Transverse colon (tissue), 4 donors: ENCODE measurements at regions not wholly inside any gene's neighbourhood (a gene's known extent, or its start where the extent isn't known, plus 50 kb on each side); places are given as distances from the start of the nearest gene placed in this dataset.

ENCODE experiments used
- DNase-seq: peaks from one replicate; pipeline ENCODE4 v3.0.0-alpha.2; 2019
- H3K27ac ChIP-seq, 4 donors: fragments of 200-600 bp; sonication (generic); 2 replicates each; pipeline ENCODE4 v1.5.1; 2016 to 2018; ENCODE audit warnings: inconsistent platforms in 4 of 4
- H3K27me3 ChIP-seq: fragments of 200-600 bp; sonication (generic); 2 replicates; pipeline ENCODE4 v1.5.1; 2017; ENCODE audit warnings: inconsistent platforms
- H3K36me3 ChIP-seq, 4 donors: fragments of 200-600 bp; sonication (generic); 2 replicates each; pipeline ENCODE4 v1.5.1; 2017 to 2019; ENCODE audit warnings: inconsistent platforms in 4 of 4
- H3K4me1 ChIP-seq, 4 donors: fragments of 200-600 bp; sonication (generic); 2 replicates each; pipeline ENCODE4 v1.5.1; 2017 to 2020; ENCODE audit warnings: inconsistent platforms in 4 of 4
- H3K4me3 ChIP-seq, 4 donors: fragments of 200-600 bp; sonication (generic); 1 replicate in 1 of 4; 2 replicates in 3 of 4; pipeline versions ENCODE4 v1.5.1 to v1.6.1; 2017 to 2019; ENCODE audit warnings: inconsistent platforms in 4 of 4
- H3K9me3 ChIP-seq, 2 donors: fragments of 200-600 bp; sonication (generic); 2 replicates each; pipeline ENCODE4 v1.5.1; 2017 to 2019; ENCODE audit warnings: inconsistent platforms in 2 of 2
- EP300 ChIP-seq: sonication (generic); formaldehyde crosslinking; IDR thresholded peaks from one replicate; pipeline ENCODE4 v1.6.1; 2017; ENCODE audit warnings: antibody characterized with exemption, low read depth
- POLR2A ChIP-seq: fragments of 450-650 bp; IDR thresholded peaks from one replicate; pipeline ENCODE4 v1.6.1; 2016; ENCODE audit warnings: antibody characterized with exemption, mild to moderate bottlenecking, moderate library complexity
- POLR2AphosphoS5 ChIP-seq, 3 donors: sonication (generic); formaldehyde crosslinking; IDR thresholded peaks; one replicate each; pipeline ENCODE4 v1.6.1; 2016; ENCODE audit warnings: antibody characterized with exemption in 3 of 3
- WGBS, 2 donors: methylation state at CpG; one replicate each; pipeline ENCODE4 v1.1.5; 2018; ENCODE audit warnings: low coverage in 1 of 2; 5-methylcytosine and 5-hydroxymethylcytosine counted together
- in situ Hi-C, 4 donors: fragments of 200-750 bp; cut with MboI; loops; one replicate each; pipeline versions ENCODE4 v1.15.0 to v1.15.1; 2017; ENCODE audit warnings: low sequenced_read_pairs in 3 of 4, low pct_ligation_motif_present in 1 of 4, low pct_unique_long_range_greater_than_20kb in 1 of 4
- intact Hi-C: fragments of 100-400 bp; cut with DNase I; formaldehyde crosslinking; loops from one replicate; pipeline ENCODE4 v1.15.1; 2023; ENCODE audit warnings: low total_unique reads
- TF ChIP-seq, protein P1 (sequence below), 5 experiments: fragments of 200-600 bp in 3 of 5; fragments of 450-650 bp in 2 of 5; sonication (generic) in 3 of 5; IDR thresholded peaks; 1 replicate in 2 of 5; 2 replicates in 3 of 5; pipeline ENCODE4 v1.5.1; 2016 to 2017; ENCODE audit warnings: antibody characterized with exemption in 5 of 5, inconsistent platforms in 3 of 5, mild to moderate bottlenecking in 2 of 5, moderate library complexity in 1 of 5

DNA sequence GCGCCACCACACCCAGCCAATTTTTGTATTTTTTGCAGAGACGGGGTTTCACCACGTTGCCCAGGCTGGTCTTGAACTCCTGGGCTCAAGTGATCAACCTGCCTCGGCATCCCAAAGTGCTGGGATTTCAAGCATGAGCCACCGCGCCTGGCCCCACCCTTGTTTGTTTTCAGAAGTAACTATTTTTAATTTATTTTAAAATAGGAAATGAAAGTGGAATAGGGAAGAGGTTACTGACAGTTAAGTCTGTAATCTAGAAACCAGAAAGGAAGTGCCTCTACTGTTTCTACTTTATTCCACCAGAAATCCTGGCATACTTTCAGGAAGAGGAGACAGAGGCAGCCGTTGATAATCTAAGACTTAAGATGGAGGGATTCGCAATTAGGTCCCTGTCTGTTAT, 225.6 kb downstream of the TANC2 start:
- H3K4me3 ChIP-seq = no peak overlapping the region
- peak; percentile 10 for DNase-seq
- H3K27ac ChIP-seq = peak overlapping the region in 1 of 4 donors; percentile 8

DNA sequence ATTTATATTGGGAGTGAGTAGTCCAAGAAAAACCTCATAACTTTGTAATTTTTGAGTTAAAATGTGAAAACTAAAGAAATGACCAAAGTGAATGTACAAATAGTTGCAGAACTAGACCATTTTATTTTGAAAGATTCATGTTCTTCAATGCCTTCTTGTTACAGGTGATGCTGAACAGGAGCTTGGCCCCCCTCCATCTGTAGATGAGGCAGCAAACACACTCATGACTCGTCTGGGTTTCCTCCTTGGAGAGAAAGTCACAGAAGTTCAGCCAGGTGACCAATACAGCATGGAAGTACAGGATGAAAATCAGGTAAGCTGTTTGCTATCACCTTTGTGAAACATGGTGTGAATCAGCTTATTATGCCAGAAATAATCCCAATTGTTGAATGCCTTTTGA, 227.8 kb downstream of the TANC2 start:
- intact Hi-C loops (no loop called here), in situ Hi-C loops (no loop called here)
- no peak overlapping the region for H3K27ac ChIP-seq
- no peaks in the 10 kb centered on the region for H3K4me1 ChIP-seq
- TF ChIP-seq POLR2A = no peak
- TF ChIP-seq POLR2AphosphoS5 (IDR thresholded peaks at IDR 0.05) = no peak
- TF ChIP-seq EP300 = no peak
- TF ChIP-seq, protein P1, sequence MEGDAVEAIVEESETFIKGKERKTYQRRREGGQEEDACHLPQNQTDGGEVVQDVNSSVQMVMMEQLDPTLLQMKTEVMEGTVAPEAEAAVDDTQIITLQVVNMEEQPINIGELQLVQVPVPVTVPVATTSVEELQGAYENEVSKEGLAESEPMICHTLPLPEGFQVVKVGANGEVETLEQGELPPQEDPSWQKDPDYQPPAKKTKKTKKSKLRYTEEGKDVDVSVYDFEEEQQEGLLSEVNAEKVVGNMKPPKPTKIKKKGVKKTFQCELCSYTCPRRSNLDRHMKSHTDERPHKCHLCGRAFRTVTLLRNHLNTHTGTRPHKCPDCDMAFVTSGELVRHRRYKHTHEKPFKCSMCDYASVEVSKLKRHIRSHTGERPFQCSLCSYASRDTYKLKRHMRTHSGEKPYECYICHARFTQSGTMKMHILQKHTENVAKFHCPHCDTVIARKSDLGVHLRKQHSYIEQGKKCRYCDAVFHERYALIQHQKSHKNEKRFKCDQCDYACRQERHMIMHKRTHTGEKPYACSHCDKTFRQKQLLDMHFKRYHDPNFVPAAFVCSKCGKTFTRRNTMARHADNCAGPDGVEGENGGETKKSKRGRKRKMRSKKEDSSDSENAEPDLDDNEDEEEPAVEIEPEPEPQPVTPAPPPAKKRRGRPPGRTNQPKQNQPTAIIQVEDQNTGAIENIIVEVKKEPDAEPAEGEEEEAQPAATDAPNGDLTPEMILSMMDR (IDR thresholded peaks at IDR 0.05) = no peak
- no peak for DNase-seq
- no peak overlapping the region for H3K4me3 ChIP-seq
- WGBS, 2 donors = 57 to 70% methylated on average over 1 of the region's 1 CpG
- H3K9me3 ChIP-seq = no peaks in the 10 kb centered on the region
- no peaks in the 10 kb centered on the region for H3K36me3 ChIP-seq
- no peaks in the 10 kb centered on the region for H3K27me3 ChIP-seq

More for the DNA sequence above, 225.6 kb downstream of the TANC2 start:
- intact Hi-C loops = no loop called here
- WGBS, 2 donors = 82 to 95% methylated on average over 7 to 8 of the region's 8 CpGs
- TF ChIP-seq EP300 = no peak
- TF ChIP-seq, protein P1 (IDR thresholded peaks at IDR 0.05) = no peak
- no peak for TF ChIP-seq POLR2A
- TF ChIP-seq POLR2AphosphoS5 (IDR thresholded peaks at IDR 0.05) = no peak
- in situ Hi-C loops = no loop called here
- no peaks in the 10 kb centered on the region for H3K36me3 ChIP-seq
- no peaks in the 10 kb centered on the region for H3K4me1 ChIP-seq
- H3K9me3 ChIP-seq = no peaks in the 10 kb centered on the region
- no peaks in the 10 kb centered on the region for H3K27me3 ChIP-seq

DNA sequence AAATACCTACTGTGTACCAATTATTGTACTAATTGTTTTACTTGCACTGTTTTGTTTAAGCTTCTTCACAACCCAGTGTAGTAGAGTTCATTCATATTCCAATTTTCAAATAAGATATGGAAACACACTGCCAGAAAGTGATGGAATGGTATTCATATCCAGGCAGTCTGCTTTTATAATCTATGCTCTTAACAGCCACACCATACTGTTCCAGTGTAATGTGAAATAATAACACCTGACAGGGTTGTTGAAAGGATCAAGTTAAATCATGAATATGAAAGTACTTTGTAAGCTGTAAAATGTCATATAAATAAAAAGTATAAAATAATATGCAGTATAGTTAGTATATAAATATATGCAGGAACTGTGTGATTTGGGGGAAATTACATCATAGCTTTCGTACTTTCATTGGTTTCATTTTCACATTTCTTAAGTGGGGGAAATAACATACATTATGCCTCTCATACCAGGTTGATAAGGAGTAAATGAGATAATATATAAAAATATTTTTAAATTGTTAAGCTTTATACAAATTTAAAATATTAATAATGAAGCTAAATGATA, 230.8 kb downstream of the TANC2 start:
- in situ Hi-C loops = no loop called here
- no peak for DNase-seq
- H3K27ac ChIP-seq = no peak overlapping the region
- no peaks in the 10 kb centered on the region for H3K36me3 ChIP-seq
- no peaks in the 10 kb centered on the region for H3K27me3 ChIP-seq
- no peak overlapping the region for H3K4me3 ChIP-seq
- H3K9me3 ChIP-seq = no peaks in the 10 kb centered on the region
- intact Hi-C loops = no loop called here
- 63 to 75% methylated on average over 1 of the region's 1 CpG for WGBS, 2 donors
- no peaks in the 10 kb centered on the region for H3K4me1 ChIP-seq
- no peak for TF ChIP-seq POLR2AphosphoS5 (IDR thresholded peaks at IDR 0.05)
- TF ChIP-seq, protein P1 (IDR thresholded peaks at IDR 0.05) = no peak
- no peak for TF ChIP-seq EP300
- TF ChIP-seq POLR2A = no peak

DNA sequence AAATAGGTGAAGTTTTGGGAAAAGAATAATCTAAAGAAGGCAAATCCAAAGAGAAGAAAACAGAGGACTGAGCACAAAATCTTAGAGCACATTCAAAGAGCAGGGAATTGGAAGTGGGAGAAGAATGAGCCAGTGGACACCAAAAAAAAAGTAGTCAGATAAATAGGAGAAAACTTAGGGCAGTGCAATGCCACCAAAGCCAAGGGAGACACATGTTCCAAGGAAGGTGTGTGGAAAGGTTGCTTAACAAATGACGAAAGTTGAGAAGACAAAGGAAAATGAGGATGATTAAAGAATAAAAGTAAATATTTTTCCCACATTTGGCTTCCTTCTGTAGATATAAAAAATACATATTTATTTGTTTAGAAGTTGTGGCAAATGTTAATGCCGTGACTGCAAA, 237.6 kb downstream of the TANC2 start:
- Histone ChIP-seq H3K27ac (no peak overlapping the region), H3K36me3 (peaks cover 0 to 9% (median 0%) of the 10 kb centered on the region in 4 donors)
- 90 to 91% methylated on average over 2 of the region's 2 CpGs for WGBS, 2 donors

More for the DNA sequence above, 237.6 kb downstream of the TANC2 start:
- Histone ChIP-seq H3K27me3 (no peaks in the 10 kb centered on the region), H3K4me1 (no peaks in the 10 kb centered on the region), H3K4me3 (no peak overlapping the region), H3K9me3 (peaks cover 10 to 11% of the 10 kb centered on the region in 2 donors)
- intact Hi-C loops = no loop called here
- in situ Hi-C loops = loop anchor here in 1 of 4 donors (25.0 kb wide), 1 partner anchor 91 kb away; no protein-coding TSS in a partner anchor
- TF ChIP-seq POLR2AphosphoS5 (IDR thresholded peaks at IDR 0.05) (no peak), POLR2A (no peak), EP300 (no peak)
- TF ChIP-seq, protein P1 (IDR thresholded peaks at IDR 0.05) = no peak
- DNase-seq = no peak
